Testis (tissue), 2 donors: ENCODE measurements at regions not wholly inside any gene's neighbourhood (a gene's known extent, or its start where the extent isn't known, plus 50 kb on each side); places are given as distances from the start of the nearest gene placed in this dataset.

Experiments used
- DNase-seq: peaks from one replicate; pipeline ENCODE4 v3.0.0-alpha.2; 2019
- H3K27ac ChIP-seq, 2 donors: fragments of 200-600 bp; sonication (generic); one replicate each; pipeline ENCODE4 v1.5.1; 2019
- H3K27me3 ChIP-seq: fragments of 200-600 bp; sonication (generic); one replicate; pipeline ENCODE4 v1.5.1; 2019
- H3K36me3 ChIP-seq: fragments of 200-600 bp; sonication (generic); one replicate; pipeline ENCODE4 v1.5.1; 2017; ENCODE audit warnings: low read depth; ENCODE audit errors: missing control alignments
- H3K4me1 ChIP-seq: fragments of 200-600 bp; sonication (generic); one replicate; pipeline ENCODE4 v1.5.1; 2019
- H3K4me3 ChIP-seq, 2 donors: fragments of 200-600 bp; sonication (generic); one replicate each; pipeline ENCODE4 v1.5.1; 2017 to 2019
- H3K9me3 ChIP-seq: fragments of 200-600 bp; sonication (generic); one replicate; pipeline ENCODE4 v1.5.1; 2017
- CTCF ChIP-seq, 3 experiments: fragments of 450-650 bp in 2 of 3; fragments of 200-600 bp in 1 of 3; sonication (generic) in 1 of 3; IDR thresholded peaks; one replicate each; pipeline ENCODE4 v1.5.1; 2016 to 2019; ENCODE audit warnings: antibody characterized with exemption in 3 of 3, mild to moderate bottlenecking in 2 of 3, moderate library complexity in 1 of 3
- POLR2A ChIP-seq: fragments of 450-650 bp; IDR thresholded peaks from one replicate; pipeline ENCODE4 v1.6.1; 2017; ENCODE audit warnings: antibody characterized with exemption, mild to moderate bottlenecking, moderate library complexity
- WGBS, 2 donors: methylation state at CpG; one replicate each; pipeline ENCODE4 v1.1.5; 2018; 5-methylcytosine and 5-hydroxymethylcytosine counted together
- intact Hi-C: fragments of 100-400 bp; cut with DNase I; formaldehyde crosslinking; loops from one replicate; pipeline ENCODE4 v1.15.1; 2023; ENCODE audit warnings: low total_unique reads

DNA sequence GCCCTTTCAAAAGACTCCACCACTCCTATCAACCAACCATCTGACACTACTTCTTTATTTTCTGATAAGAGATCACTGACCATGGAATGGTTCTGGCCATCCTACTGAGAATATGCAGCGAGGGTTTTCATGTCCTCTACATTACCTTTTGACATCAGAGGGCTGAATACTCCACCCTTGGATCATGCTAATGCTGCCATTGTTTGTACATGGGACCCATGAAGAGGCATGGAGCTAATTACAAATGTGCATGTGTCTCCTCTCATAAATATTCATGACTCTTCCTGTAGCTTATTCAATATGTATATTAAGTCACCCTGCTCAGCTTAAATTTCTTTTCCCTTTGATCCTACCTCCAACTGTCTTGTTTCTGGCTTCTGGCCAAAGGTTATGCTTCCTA lies 1065.8 kb upstream of the GHITM start:
- intact Hi-C loops = no loop called here
- no peaks in the 10 kb centered on the region for H3K9me3 ChIP-seq
- no peaks in the 10 kb centered on the region for H3K36me3 ChIP-seq
- H3K27ac ChIP-seq = no peak overlapping the region
- DNase-seq = no peak
- no peak for TF ChIP-seq CTCF (IDR thresholded peaks at IDR 0.05)
- no peak for TF ChIP-seq POLR2A
- H3K4me3 ChIP-seq = no peak overlapping the region
- H3K27me3 ChIP-seq = no peaks in the 10 kb centered on the region
- 100% methylated on average over 1 of the region's 1 CpG for WGBS, 2 donors
- H3K4me1 ChIP-seq = peaks cover 6% of the 10 kb centered on the region

DNA sequence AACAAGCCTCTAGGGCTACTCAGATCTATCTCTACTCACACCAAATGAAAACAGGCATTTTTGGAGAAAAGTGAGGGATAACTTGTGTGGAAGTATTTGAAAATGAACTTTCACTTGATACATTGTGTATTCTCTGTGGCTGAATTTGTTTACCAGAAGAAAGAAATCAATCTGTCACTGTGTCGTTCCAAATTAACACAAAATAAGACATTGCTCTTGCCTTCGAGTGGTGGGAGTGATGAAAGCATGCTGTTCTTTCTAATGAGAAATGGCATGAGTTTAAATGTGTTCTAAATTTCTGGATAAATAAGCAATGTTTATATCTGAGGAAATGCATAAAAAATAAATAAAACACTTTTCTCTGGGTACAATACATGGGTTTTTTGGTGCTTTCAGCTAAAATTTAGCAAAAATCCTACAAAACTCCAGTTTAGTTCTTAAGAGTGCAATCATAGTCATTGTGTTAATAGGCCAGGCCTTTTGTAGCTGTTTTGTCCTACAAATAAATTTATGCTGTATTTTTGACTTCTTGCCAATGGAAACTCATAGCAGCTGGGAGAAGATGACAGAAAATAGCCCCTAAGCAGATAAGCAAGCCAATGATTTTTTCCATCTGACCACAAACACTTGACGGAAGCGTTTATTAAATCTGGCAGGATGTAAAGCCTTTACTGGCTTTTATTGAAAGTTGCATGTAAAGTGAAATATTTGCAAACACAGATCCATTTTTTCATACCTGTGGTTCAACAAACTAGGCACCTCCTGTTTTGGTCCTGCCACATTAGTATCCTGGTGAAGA lies 1064.1 kb upstream of the GHITM start:
- H3K36me3 ChIP-seq = no peaks in the 10 kb centered on the region
- DNase-seq = no peak
- no peaks in the 10 kb centered on the region for H3K9me3 ChIP-seq
- H3K27me3 ChIP-seq = no peaks in the 10 kb centered on the region
- no peak for TF ChIP-seq POLR2A
- no peak for TF ChIP-seq CTCF (IDR thresholded peaks at IDR 0.05)
- 32 to 37% methylated on average over 4 of the region's 4 CpGs for WGBS, 2 donors
- intact Hi-C loops = no loop called here
- peaks cover 6% of the 10 kb centered on the region for H3K4me1 ChIP-seq
- no peak overlapping the region for H3K27ac ChIP-seq
- H3K4me3 ChIP-seq = no peak overlapping the region

- H3K36me3 ChIP-seq = no peaks in the 10 kb centered on the region
- no peak for DNase-seq
- no peak overlapping the region for H3K27ac ChIP-seq
- H3K27me3 ChIP-seq = no peaks in the 10 kb centered on the region
- intact Hi-C loops = no loop called here
- TF ChIP-seq CTCF (IDR thresholded peaks at IDR 0.05) = no peak
- TF ChIP-seq POLR2A = no peak
- no peak overlapping the region for H3K4me3 ChIP-seq
- H3K9me3 ChIP-seq = no peaks in the 10 kb centered on the region
- peaks cover 6% of the 10 kb centered on the region for H3K4me1 ChIP-seq
Measured at GRCh38 chr10:83075815-83076355, 1063.4 kb upstream of the GHITM start.

GRCh38 chr10:83076443-83076842 lies 1062.9 kb upstream of the GHITM start:
- Histone ChIP-seq H3K4me1 (peaks cover 6% of the 10 kb centered on the region), H3K4me3 (no peak overlapping the region), H3K27ac (no peak overlapping the region), H3K36me3 (no peaks in the 10 kb centered on the region), H3K9me3 (no peaks in the 10 kb centered on the region), H3K27me3 (no peaks in the 10 kb centered on the region)
- TF ChIP-seq CTCF (IDR thresholded peaks at IDR 0.05) = no peak
- TF ChIP-seq POLR2A = no peak
- no peak for DNase-seq
- intact Hi-C loops = no loop called here
- WGBS, 2 donors = 84 to 92% methylated on average over 3 of the region's 3 CpGs

GRCh38 chr10:83078160-83078559 lies 1061.1 kb upstream of the GHITM start:
- intact Hi-C loops = no loop called here
- 76 to 93% methylated on average over 1 of the region's 1 CpG for WGBS, 2 donors
- Histone ChIP-seq H3K4me3 (no peak overlapping the region), H3K4me1 (peaks cover 6% of the 10 kb centered on the region), H3K27ac (no peak overlapping the region), H3K9me3 (no peaks in the 10 kb centered on the region), H3K36me3 (no peaks in the 10 kb centered on the region), H3K27me3 (no peaks in the 10 kb centered on the region)
- no peak for TF ChIP-seq CTCF (IDR thresholded peaks at IDR 0.05)
- no peak for TF ChIP-seq POLR2A
- DNase-seq = no peak
